NT2/D1 (cell line): ENCODE measurements at regions not wholly inside any gene's neighbourhood (a gene's known extent, or its start where the extent isn't known, plus 50 kb on each side); places are given as distances from the start of the nearest gene placed in this dataset.

ENCODE experiments used
- SUZ12 ChIP-seq: IDR thresholded peaks from 2 replicates; pipeline ENCODE4 v1.6.1; 2011; ENCODE audit not compliant: insufficient read length, insufficient read depth; ENCODE audit errors: extremely low read depth
- ZNF274 ChIP-seq: IDR thresholded peaks from 2 replicates; pipeline ENCODE4 v1.6.1; 2011; ENCODE audit warnings: mild to moderate bottlenecking, low read depth, low read length

- TF ChIP-seq ZNF274, result no peak
- TF ChIP-seq SUZ12, result no peak
Measured at GRCh38 chrX:10900585-10901289, 210.4 kb upstream of the HCCS start.
